ENCODE measurements at regions not wholly inside any gene's neighbourhood (a gene's known extent, or its start where the extent isn't known, plus 50 kb on each side); places are given as distances from the start of the nearest gene placed in this dataset.
"Not testable (repeated sequence)": the region's sequence is repeated elsewhere in the genome, so short reads cannot be mapped to it uniquely, and the experiment has no call there.

DNA sequence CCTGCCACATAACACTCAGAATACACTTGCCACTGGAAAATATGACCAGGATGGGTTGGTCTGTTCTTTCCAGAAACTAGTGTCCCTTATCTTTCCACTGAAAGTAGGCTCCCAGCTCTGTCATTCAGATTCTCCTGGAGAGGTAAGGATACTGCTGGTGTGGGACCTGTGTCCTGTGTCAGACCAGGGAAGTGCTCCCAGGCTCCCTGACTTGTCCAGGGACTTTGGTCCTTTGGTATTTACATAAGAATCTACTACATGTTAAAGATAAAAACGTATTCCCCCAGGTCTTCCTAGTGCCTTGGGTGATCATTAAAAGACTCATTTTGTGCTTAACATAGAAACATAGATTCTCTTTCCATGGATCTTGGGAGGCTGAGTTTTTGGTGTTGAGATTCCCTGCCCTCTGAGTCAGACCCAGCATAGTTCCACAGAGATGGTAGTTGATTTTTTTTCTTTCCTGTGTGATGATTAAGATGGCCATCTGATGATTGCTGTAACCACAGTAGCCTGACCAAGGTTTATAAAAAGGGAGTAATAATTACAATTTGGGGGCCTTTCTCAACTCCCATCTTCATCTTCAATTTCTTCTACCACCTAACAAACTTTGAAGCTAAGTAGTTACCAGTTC is 159.8 kb upstream of the JADE1 start:
- DNase-seq (ENCODE audit: extremely low spot score, unreplicated experiment), result no peak
- Mint-ChIP-seq H3K27me3 (no peaks in the 10 kb centered on the region), H3K27ac (peak overlapping the region; percentile 23), H3K36me3 (no peaks in the 10 kb centered on the region), H3K4me1 (ENCODE audit: unreplicated experiment) (peaks cover 14% of the 10 kb centered on the region), H3K9me3 (peaks cover 2% of the 10 kb centered on the region), H3K4me3 (no peak overlapping the region)
- TF ChIP-seq CTCF (conservative IDR thresholded peaks at IDR 0.05), result no peak

GRCh38 chr4:128649161-128649560 is 160.3 kb upstream of the JADE1 start:
- DNase-seq (ENCODE audit: extremely low spot score, unreplicated experiment), result no peak

GRCh38 chr4:128648021-128648420 is 161.5 kb upstream of the JADE1 start:
- Mint-ChIP-seq H3K36me3 (no peaks in the 10 kb centered on the region), H3K27me3 (no peaks in the 10 kb centered on the region), H3K27ac (no peak overlapping the region), H3K9me3 (no peaks in the 10 kb centered on the region), H3K4me3 (no peak overlapping the region), H3K4me1 (ENCODE audit: unreplicated experiment) (peaks cover 6% of the 10 kb centered on the region)
- DNase-seq (ENCODE audit: extremely low spot score, unreplicated experiment), result no peak
- no peak for TF ChIP-seq CTCF (conservative IDR thresholded peaks at IDR 0.05)

More at GRCh38 chr4:128649161-128649560, 160.3 kb upstream of the JADE1 start:
- H3K9me3 Mint-ChIP-seq, result no peaks in the 10 kb centered on the region
- peaks cover 14% of the 10 kb centered on the region for H3K4me1 Mint-ChIP-seq (ENCODE audit: unreplicated experiment)
- H3K36me3 Mint-ChIP-seq, result no peaks in the 10 kb centered on the region
- H3K4me3 Mint-ChIP-seq, result no peak overlapping the region
- no peaks in the 10 kb centered on the region for H3K27me3 Mint-ChIP-seq
- H3K27ac Mint-ChIP-seq, result peak overlapping the region; percentile 23
- TF ChIP-seq CTCF (conservative IDR thresholded peaks at IDR 0.05), result no peak

GRCh38 chr4:128646893-128647292 is 162.6 kb upstream of the JADE1 start:
- not testable (repeated sequence) for H3K4me1 Mint-ChIP-seq (ENCODE audit: unreplicated experiment); H3K27ac Mint-ChIP-seq; H3K9me3 Mint-ChIP-seq; H3K36me3 Mint-ChIP-seq; DNase-seq (ENCODE audit: extremely low spot score, unreplicated experiment); H3K27me3 Mint-ChIP-seq; H3K4me3 Mint-ChIP-seq

DNA sequence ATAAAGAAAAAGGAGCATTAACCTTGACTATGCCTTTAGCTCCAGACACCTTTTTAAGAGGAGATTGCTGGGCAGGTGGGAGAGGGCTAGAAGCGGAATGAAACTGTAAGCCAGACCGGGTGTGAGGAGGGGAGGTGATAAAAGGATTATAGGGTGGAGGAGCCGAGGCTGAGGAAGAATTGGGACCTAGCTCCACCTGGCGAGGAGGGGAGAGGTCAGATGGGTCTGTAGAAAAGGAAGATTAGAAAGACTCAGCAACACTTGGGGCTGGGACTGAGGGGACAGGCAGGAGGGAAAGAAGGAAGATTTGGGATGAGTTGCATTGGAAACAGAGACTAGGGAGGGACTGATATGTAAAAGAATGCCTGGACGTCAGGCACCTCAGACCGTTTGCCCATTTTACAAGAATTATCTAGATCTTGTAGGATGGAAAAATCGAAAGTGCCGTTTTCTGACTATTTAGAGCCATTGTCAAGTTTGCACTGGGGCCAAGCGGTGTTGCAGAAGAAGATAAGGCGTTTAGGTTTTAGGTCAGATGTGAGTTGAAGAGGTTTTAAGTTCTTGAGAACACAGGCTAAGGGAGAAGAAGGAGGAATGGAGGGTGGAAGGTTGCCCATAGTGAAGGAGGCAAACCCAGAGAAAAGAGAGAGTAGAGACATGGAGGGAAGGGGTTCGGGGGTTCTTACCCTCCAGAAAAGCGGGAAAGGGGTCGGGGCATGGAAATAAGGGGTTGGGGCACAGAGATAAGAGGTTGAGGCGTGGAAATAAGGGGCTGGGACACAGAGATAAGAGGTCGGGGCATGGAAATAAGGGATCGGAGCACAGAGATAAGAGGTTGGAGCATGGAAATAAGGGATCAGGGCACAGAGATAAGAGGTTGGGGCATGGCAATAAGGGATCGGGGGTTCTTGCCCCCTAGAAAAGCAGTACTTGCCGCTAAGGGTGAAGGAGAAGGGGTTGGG is 164.5 kb upstream of the JADE1 start:
- not testable (repeated sequence) for H3K27me3 Mint-ChIP-seq; H3K36me3 Mint-ChIP-seq; H3K4me1 Mint-ChIP-seq (ENCODE audit: unreplicated experiment); DNase-seq (ENCODE audit: extremely low spot score, unreplicated experiment); H3K9me3 Mint-ChIP-seq; H3K27ac Mint-ChIP-seq; H3K4me3 Mint-ChIP-seq

DNA sequence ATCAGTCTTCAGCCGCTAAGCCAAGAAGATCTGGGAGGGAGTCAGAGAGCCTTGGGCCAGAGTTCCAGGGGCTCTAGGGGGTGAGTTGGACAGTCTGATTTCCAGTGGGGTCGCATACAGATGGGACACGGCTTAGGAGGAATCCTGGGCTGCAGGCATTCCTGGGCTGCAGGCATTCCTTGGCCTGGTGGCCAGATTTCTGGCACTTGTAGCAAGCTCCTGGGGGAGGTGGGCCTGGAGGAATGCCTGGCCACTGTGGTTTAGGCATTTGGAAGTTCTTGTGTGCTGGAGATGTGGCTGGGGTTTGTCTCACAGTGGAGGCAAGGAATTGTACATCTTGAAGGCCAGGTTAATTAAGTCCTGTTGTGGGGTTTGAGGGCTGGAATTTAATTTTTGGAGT is 165.4 kb upstream of the JADE1 start:
- not testable (repeated sequence) for H3K4me1 Mint-ChIP-seq (ENCODE audit: unreplicated experiment); H3K4me3 Mint-ChIP-seq; H3K27me3 Mint-ChIP-seq; DNase-seq (ENCODE audit: extremely low spot score, unreplicated experiment); H3K27ac Mint-ChIP-seq; H3K9me3 Mint-ChIP-seq; H3K36me3 Mint-ChIP-seq

DNA sequence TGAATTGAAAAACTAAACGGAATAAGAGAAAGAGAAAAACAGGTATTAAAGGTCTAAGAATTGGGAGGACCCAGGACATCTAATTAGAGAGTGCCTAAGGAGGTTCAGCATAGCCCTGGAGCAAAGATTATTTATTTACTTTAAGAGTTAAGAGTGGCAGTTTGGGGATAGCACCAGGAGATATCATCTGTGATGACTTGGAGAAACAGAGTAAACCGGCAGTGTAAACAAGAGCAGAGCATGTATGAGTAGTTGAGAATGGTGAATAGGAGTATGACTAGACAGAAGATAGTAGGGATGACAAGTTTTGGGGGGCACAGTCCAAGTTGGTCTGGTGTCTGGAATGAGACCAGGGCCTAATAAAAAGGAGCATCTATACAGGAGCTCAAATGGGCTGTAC is 167.9 kb upstream of the JADE1 start:
- H3K9me3 Mint-ChIP-seq; DNase-seq (ENCODE audit: extremely low spot score, unreplicated experiment); H3K4me1 Mint-ChIP-seq (ENCODE audit: unreplicated experiment); H3K4me3 Mint-ChIP-seq; H3K36me3 Mint-ChIP-seq; H3K27ac Mint-ChIP-seq; H3K27me3 Mint-ChIP-seq: not testable (repeated sequence)

Data from type B pancreatic cell (in vitro differentiated cells).